ENCODE measurements at regions not wholly inside any gene's neighbourhood (a gene's known extent, or its start where the extent isn't known, plus 50 kb on each side); places are given as distances from the start of the nearest gene placed in this dataset.

GRCh38 chr14:54221971-54222370 lies 174.8 kb upstream of the CDKN3 start:
- no peak overlapping the region for H3K4me3 ChIP-seq
- no peaks in the 10 kb centered on the region for H3K36me3 ChIP-seq
- intact Hi-C loops (cut with DNase I): no loop called here
- no peaks in the 10 kb centered on the region for H3K9me3 ChIP-seq
- WGBS: 93% methylated on average over 4 of the region's 4 CpGs
- H3K27me3 ChIP-seq: peaks cover 0 to 43% (median 3%) of the 10 kb centered on the region in 4 donors
- H3K27ac ChIP-seq (replicated peaks in 1 of 4): no peak overlapping the region
- peaks cover 5 to 17% (median 16%) of the 10 kb centered on the region in 4 donors for H3K4me1 ChIP-seq
- TF ChIP-seq CTCF (IDR thresholded peaks at IDR 0.05): no peak
- DNase-seq (ENCODE audit: extremely low spot score): no peak

GRCh38 chr14:54223831-54224402 lies 172.9 kb upstream of the CDKN3 start:
- H3K27ac ChIP-seq (replicated peaks in 1 of 4): no peak overlapping the region
- no peaks in the 10 kb centered on the region for H3K9me3 ChIP-seq
- TF ChIP-seq EP300 (IDR thresholded peaks at IDR 0.05) (no peak), POLR2A (IDR thresholded peaks at IDR 0.05; ENCODE audit: low read depth) (no peak), CTCF (IDR thresholded peaks at IDR 0.05) (no peak), POLR2AphosphoS5 (IDR thresholded peaks at IDR 0.05) (no peak)
- intact Hi-C loops (cut with DNase I): no loop called here
- no peaks in the 10 kb centered on the region for H3K36me3 ChIP-seq
- DNase-seq (ENCODE audit: extremely low spot score): no peak
- H3K27me3 ChIP-seq: peaks cover 0 to 35% (median 3%) of the 10 kb centered on the region in 4 donors
- no peak overlapping the region for H3K4me3 ChIP-seq
- 81% methylated on average over 5 of the region's 5 CpGs for WGBS
- peaks cover 5 to 17% (median 16%) of the 10 kb centered on the region in 4 donors for H3K4me1 ChIP-seq

DNA sequence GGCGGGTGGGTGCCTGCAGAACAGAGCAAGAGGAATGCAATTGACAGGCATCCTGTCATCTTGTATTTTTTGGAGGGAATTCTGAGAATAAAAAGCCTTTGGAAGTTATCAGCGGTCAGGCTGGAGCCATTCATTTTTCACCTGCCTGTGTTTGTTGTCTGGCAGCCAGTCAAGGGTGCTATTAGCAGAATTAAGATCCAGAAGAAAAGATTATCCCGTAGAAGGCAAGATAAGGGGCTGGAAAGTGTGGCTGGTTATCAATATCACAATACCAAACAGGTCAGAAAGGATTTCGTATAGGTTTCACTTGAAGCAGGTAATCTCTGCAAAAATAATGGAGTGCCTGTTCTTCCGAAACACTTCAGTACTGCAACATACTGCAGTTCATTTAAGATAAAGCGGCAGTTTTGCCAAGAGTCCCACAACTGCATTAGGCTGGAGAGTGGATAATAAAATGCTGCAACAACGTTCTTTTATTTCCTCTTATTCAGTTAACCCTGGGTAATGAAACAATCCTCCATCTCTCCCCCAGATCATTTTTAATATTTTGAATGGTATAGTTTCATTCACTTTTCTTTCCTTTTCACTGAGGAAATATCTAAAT lies 171.2 kb upstream of the CDKN3 start:
- no peaks in the 10 kb centered on the region for H3K9me3 ChIP-seq
- H3K4me3 ChIP-seq: no peak overlapping the region
- 43% methylated on average over 7 of the region's 7 CpGs for WGBS
- no peaks in the 10 kb centered on the region for H3K36me3 ChIP-seq
- H3K27me3 ChIP-seq: peaks cover 0 to 20% (median 3%) of the 10 kb centered on the region in 4 donors
- no peak overlapping the region for H3K27ac ChIP-seq (replicated peaks in 1 of 4)
- no peak for TF ChIP-seq POLR2AphosphoS5 (IDR thresholded peaks at IDR 0.05)
- no peak for TF ChIP-seq CTCF (IDR thresholded peaks at IDR 0.05)
- TF ChIP-seq POLR2A (IDR thresholded peaks at IDR 0.05; ENCODE audit: low read depth): no peak
- TF ChIP-seq EP300 (IDR thresholded peaks at IDR 0.05): no peak
- DNase-seq (ENCODE audit: extremely low spot score): no peak
- peaks cover 0 to 6% (median 5%) of the 10 kb centered on the region in 4 donors for H3K4me1 ChIP-seq
- intact Hi-C loops (cut with DNase I): no loop called here

- Histone ChIP-seq H3K4me1 (peaks cover 0 to under 1% (median 0%) of the 10 kb centered on the region in 4 donors), H3K27me3 (peaks cover 0 to 20% (median 3%) of the 10 kb centered on the region in 4 donors), H3K4me3 (no peak overlapping the region), H3K27ac (replicated peaks in 1 of 4) (no peak overlapping the region), H3K9me3 (no peaks in the 10 kb centered on the region), H3K36me3 (no peaks in the 10 kb centered on the region)
- TF ChIP-seq CTCF (IDR thresholded peaks at IDR 0.05) (no peak), POLR2A (IDR thresholded peaks at IDR 0.05; ENCODE audit: low read depth) (no peak), POLR2AphosphoS5 (IDR thresholded peaks at IDR 0.05) (no peak), EP300 (IDR thresholded peaks at IDR 0.05) (no peak)
- 78% methylated on average over 2 of the region's 2 CpGs for WGBS
- intact Hi-C loops (cut with DNase I): no loop called here
- no peak for DNase-seq (ENCODE audit: extremely low spot score)
These were observed 170.7 kb upstream of the CDKN3 start for GRCh38 chr14:54226103-54226502.

DNA sequence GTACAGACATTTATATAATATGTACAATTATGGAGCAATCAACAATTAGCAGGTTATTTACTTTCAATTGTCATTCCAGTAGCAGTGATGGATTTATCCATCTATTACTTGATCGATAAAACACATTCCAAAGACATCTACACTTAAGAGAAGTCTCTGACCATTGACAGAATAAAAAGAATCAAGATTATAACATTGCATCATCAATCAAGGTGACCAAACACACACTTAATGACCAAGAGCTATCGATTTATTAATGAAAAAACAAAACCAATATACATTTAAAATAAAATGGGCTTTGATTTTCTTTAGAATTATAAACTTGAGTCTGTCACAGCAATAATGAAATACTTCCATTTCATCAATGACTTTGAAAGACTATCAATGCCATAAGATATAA lies 170.2 kb upstream of the CDKN3 start:
- intact Hi-C loops (cut with DNase I): no loop called here
- TF ChIP-seq POLR2AphosphoS5 (IDR thresholded peaks at IDR 0.05) (no peak), POLR2A (IDR thresholded peaks at IDR 0.05; ENCODE audit: low read depth) (no peak), CTCF (IDR thresholded peaks at IDR 0.05) (no peak), EP300 (IDR thresholded peaks at IDR 0.05) (no peak)
- no peak overlapping the region for H3K4me3 ChIP-seq
- no peaks in the 10 kb centered on the region for H3K4me1 ChIP-seq
- no peaks in the 10 kb centered on the region for H3K36me3 ChIP-seq
- WGBS: 93% methylated on average over 2 of the region's 2 CpGs
- H3K27me3 ChIP-seq: peaks cover 0 to 20% (median 3%) of the 10 kb centered on the region in 4 donors
- no peaks in the 10 kb centered on the region for H3K9me3 ChIP-seq
- H3K27ac ChIP-seq (replicated peaks in 1 of 4): no peak overlapping the region
- DNase-seq (ENCODE audit: extremely low spot score): no peak

All from esophagus muscularis mucosa (tissue), 4 donors.